Loucy (cell line): ENCODE measurements at regions not wholly inside any gene's neighbourhood (a gene's known extent, or its start where the extent isn't known, plus 50 kb on each side); places are given as distances from the start of the nearest gene placed in this dataset.

Source experiments
- H2AFZ ChIP-seq: fragments of 200-600 bp; sonication (generic); 2 replicates; pipeline ENCODE4 v1.6.0; 2016; ENCODE audit warnings: antibody characterized with exemption, mild to moderate bottlenecking, low read length, moderate library complexity
- H3F3A ChIP-seq: fragments of 200-600 bp; 2 replicates; pipeline ENCODE4 v1.6.0; 2016; ENCODE audit warnings: antibody characterized with exemption, low read depth, mild to moderate bottlenecking
- H3K27me3 ChIP-seq: fragments of 200-600 bp; sonication (generic); 2 replicates; pipeline ENCODE4 v1.6.1; 2014; ENCODE audit warnings: low read length, mild to moderate bottlenecking; ENCODE audit not compliant: insufficient read depth, poor library complexity, severe bottlenecking
- H3K36me3 ChIP-seq: fragments of 200-600 bp; sonication (generic); 2 replicates; pipeline ENCODE4 v1.6.1; 2016; ENCODE audit warnings: low read length; ENCODE audit not compliant: insufficient read depth
- H3K4me1 ChIP-seq: fragments of 200-600 bp; sonication (generic); 2 replicates; pipeline ENCODE4 v1.5.1; 2014; ENCODE audit warnings: low read length, mild to moderate bottlenecking; ENCODE audit not compliant: insufficient read depth, poor library complexity, severe bottlenecking
- H3K4me2 ChIP-seq: fragments of 200-600 bp; sonication (generic); 2 replicates; pipeline ENCODE4 v1.6.0; 2014; ENCODE audit warnings: antibody characterized with exemption, low read length, low read depth, mild to moderate bottlenecking; ENCODE audit not compliant: poor library complexity, severe bottlenecking
- H3K4me3 ChIP-seq: fragments of 200-600 bp; sonication (generic); 2 replicates; pipeline ENCODE4 v1.5.1; 2014; ENCODE audit warnings: low read length, mild to moderate bottlenecking, mixed read lengths; ENCODE audit not compliant: poor library complexity, severe bottlenecking
- H3K79me2 ChIP-seq: fragments of 200-600 bp; sonication (generic); 2 replicates; pipeline ENCODE4 v1.6.1; 2014; ENCODE audit warnings: low read length; ENCODE audit not compliant: insufficient read depth
- H3K9ac ChIP-seq: fragments of 200-600 bp; sonication (generic); 2 replicates; pipeline ENCODE4 v1.6.0; 2014; ENCODE audit warnings: mild to moderate bottlenecking, low read depth, low read length, moderate library complexity; ENCODE audit not compliant: poor library complexity, severe bottlenecking
- H3K9me2 ChIP-seq: fragments of 200-600 bp; sonication (generic); replicated peaks from 2 replicates; pipeline ENCODE4 v1.6.1; 2016; ENCODE audit warnings: low read depth, low read length, mixed read lengths
- H3K9me3 ChIP-seq: fragments of 200-600 bp; sonication (generic); 2 replicates; pipeline ENCODE4 v1.6.1; 2014; ENCODE audit warnings: mild to moderate bottlenecking, antibody characterized with exemption, low read length, low read depth; ENCODE audit not compliant: insufficient read depth
- H4K20me1 ChIP-seq: fragments of 200-600 bp; sonication (generic); 2 replicates; pipeline ENCODE4 v1.6.0; 2014; ENCODE audit warnings: antibody characterized with exemption, low read length, mild to moderate bottlenecking; ENCODE audit not compliant: insufficient read depth, poor library complexity, severe bottlenecking
- EZH2phosphoT487 ChIP-seq: fragments of 200-600 bp; IDR thresholded peaks from 2 replicates; pipeline ENCODE4 v1.6.1; 2018; ENCODE audit warnings: antibody characterized with exemption, mild to moderate bottlenecking, moderate library complexity, borderline replicate concordance
- TF ChIP-seq, protein P1 (sequence below): fragments of 200-600 bp; sonication (generic); conservative IDR thresholded peaks from 2 replicates; pipeline ENCODE4 v1.5.1; 2014; ENCODE audit warnings: mild to moderate bottlenecking, antibody characterized with exemption, low read length

DNA sequence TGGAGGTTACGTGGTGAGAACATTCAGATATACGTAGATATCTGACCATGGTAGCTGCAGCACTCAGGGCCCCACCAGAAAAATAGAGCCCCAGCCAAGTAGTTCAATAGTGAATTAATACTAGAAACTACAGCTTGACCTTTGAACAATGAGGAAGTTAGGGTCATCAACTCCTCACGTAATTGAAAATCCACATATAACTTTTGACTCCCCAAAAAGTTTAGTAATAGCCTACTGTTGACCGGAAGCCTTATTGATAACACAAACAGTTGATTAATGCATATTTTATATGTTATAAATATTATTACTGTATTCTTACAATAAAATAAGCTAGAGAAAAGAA is 117.9 kb downstream of the SNX5 start:
- no peak overlapping the region for H3K4me3 ChIP-seq
- H4K20me1 ChIP-seq, result no peaks in the 10 kb centered on the region
- H3F3A ChIP-seq, result no peaks in the 10 kb centered on the region
- H3K79me2 ChIP-seq, result no peaks in the 10 kb centered on the region
- H3K27me3 ChIP-seq, result no peaks in the 10 kb centered on the region
- peaks cover 8% of the 10 kb centered on the region for H3K4me1 ChIP-seq
- H3K9me2 ChIP-seq, result no peaks in the 10 kb centered on the region
- no peak overlapping the region for H3K9ac ChIP-seq
- H3K4me2 ChIP-seq, result no peak overlapping the region
- no peaks in the 10 kb centered on the region for H3K9me3 ChIP-seq
- no peaks in the 10 kb centered on the region for H3K36me3 ChIP-seq
- H2AFZ ChIP-seq, result no peak overlapping the region
- TF ChIP-seq, protein P1, sequence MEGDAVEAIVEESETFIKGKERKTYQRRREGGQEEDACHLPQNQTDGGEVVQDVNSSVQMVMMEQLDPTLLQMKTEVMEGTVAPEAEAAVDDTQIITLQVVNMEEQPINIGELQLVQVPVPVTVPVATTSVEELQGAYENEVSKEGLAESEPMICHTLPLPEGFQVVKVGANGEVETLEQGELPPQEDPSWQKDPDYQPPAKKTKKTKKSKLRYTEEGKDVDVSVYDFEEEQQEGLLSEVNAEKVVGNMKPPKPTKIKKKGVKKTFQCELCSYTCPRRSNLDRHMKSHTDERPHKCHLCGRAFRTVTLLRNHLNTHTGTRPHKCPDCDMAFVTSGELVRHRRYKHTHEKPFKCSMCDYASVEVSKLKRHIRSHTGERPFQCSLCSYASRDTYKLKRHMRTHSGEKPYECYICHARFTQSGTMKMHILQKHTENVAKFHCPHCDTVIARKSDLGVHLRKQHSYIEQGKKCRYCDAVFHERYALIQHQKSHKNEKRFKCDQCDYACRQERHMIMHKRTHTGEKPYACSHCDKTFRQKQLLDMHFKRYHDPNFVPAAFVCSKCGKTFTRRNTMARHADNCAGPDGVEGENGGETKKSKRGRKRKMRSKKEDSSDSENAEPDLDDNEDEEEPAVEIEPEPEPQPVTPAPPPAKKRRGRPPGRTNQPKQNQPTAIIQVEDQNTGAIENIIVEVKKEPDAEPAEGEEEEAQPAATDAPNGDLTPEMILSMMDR, result no peak
- TF ChIP-seq EZH2phosphoT487, result no peak

DNA sequence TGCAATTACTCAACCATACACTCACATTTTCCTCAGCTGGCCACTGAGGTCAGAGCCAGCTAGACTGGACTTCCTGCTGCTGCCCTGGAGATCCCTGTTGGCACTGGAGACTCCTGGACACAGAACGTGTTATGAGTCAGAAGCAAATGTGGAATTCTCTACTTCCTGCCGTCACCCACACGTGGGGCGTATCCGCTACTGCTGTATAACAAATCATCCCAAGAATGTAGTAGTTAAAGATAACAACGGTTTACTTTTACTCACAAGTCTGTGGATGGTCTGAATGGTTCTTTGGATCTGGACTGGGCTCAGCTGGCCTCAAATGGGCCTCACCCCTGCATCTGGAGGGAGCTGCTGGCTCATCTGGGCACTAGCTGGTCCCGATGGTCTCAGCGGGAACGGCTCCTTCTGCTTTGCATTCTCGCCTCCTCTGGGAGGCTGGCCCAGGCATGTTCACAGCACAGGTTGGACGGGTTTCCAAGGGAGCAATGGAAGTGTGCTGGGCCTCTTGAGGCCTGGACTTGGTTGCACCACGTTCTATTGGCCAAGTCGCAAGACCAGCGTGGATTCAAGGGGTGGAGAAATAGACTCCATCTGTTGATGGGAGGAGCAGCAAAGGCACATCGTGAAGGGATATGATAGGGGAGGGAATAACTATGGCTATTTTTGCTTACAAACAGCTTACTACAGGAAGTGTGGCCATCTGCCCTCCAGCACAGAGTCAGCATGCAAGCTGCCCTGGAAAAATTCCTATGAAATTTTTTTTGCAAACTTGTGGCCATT is 118.5 kb downstream of the SNX5 start:
- Histone ChIP-seq H3F3A (no peaks in the 10 kb centered on the region), H3K4me1 (peaks cover 8% of the 10 kb centered on the region), H3K79me2 (no peaks in the 10 kb centered on the region), H3K4me2 (no peak overlapping the region), H3K27me3 (no peaks in the 10 kb centered on the region), H3K36me3 (no peaks in the 10 kb centered on the region), H3K9me2 (no peaks in the 10 kb centered on the region), H3K9ac (no peak overlapping the region), H3K4me3 (no peak overlapping the region), H2AFZ (no peak overlapping the region), H4K20me1 (no peaks in the 10 kb centered on the region), H3K9me3 (no peaks in the 10 kb centered on the region)
- TF ChIP-seq, protein P1, result no peak
- no peak for TF ChIP-seq EZH2phosphoT487

DNA sequence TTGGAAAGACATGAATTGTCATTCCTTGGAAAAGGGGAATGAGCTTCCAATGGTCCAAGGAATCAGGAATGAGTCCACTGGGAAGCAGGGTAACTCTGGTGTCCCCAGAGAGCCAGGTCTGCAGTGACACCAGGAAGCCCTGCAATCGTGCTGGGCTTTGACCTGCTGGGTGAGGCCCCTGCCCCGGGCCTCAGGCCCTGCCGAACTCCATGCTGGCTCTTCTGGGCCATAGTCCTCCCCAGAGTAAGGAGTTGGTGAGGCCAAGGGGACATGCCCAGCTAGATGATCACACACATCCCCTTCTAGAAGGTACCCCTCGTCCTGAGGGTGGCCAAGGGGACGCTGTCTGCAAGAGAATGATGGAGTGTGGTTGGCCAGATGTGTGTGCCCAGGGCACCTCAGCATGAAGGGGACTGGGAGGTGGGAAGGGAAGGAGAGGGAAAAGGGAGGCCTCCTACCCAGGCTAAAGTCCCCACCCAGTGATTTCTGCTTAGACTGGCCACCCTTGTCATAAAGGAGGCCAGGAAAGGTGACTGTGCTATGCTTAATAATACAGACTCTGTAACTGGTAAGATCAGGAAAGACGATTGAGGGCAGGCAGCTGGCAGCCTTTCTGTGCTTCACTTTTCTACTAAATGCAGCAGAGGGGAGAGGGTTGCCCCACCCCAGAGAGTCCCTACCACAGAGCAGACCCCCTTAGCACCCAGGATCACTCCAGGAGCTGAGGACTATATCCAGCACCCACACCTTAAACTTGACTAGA is 119.3 kb downstream of the SNX5 start:
- H3K36me3 ChIP-seq, result no peaks in the 10 kb centered on the region
- no peaks in the 10 kb centered on the region for H3K27me3 ChIP-seq
- H2AFZ ChIP-seq, result no peak overlapping the region
- H3K79me2 ChIP-seq, result no peaks in the 10 kb centered on the region
- no peak overlapping the region for H3K4me2 ChIP-seq
- H3K4me3 ChIP-seq, result no peak overlapping the region
- H3K9ac ChIP-seq, result no peak overlapping the region
- H3K4me1 ChIP-seq, result peaks cover 8% of the 10 kb centered on the region
- H3K9me3 ChIP-seq, result no peaks in the 10 kb centered on the region
- H3F3A ChIP-seq, result no peaks in the 10 kb centered on the region
- TF ChIP-seq, protein P1, result no peak
- no peak for TF ChIP-seq EZH2phosphoT487
- H4K20me1 ChIP-seq, result no peaks in the 10 kb centered on the region
- H3K9me2 ChIP-seq, result no peaks in the 10 kb centered on the region
